ENCODE measurements at regions not wholly inside any gene's neighbourhood (a gene's known extent, or its start where the extent isn't known, plus 50 kb on each side); places are given as distances from the start of the nearest gene placed in this dataset.

DNA sequence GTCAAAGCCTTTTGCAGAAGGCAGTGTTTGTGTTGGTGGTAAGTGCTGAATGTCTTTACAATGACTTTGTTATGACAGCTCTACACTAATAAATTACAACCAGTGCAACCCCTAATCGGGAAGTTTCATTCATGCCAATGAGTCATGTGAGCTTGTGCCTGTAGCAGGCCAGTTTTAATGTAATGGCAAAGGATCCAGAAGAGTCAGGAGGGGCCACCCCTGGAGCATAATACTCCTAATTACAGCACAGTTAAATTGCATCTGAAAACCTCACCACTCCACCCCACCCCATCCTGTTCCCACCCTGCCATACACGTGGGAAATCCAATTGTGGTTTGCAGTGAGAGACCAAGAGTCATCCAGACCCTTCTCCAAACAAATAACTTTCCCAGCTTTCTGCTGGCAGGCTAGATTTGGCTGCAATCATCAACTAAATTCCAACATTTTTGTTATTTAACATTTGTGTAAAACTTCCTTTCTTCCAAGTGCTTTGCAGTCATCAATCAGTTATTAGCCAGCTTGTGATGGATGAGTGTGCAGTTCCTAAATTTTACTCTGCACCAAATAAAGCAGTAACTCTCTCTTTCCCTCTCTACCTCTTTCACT lies 277.3 kb upstream of the FAT3 start:
- no peak for DNase-seq

DNA sequence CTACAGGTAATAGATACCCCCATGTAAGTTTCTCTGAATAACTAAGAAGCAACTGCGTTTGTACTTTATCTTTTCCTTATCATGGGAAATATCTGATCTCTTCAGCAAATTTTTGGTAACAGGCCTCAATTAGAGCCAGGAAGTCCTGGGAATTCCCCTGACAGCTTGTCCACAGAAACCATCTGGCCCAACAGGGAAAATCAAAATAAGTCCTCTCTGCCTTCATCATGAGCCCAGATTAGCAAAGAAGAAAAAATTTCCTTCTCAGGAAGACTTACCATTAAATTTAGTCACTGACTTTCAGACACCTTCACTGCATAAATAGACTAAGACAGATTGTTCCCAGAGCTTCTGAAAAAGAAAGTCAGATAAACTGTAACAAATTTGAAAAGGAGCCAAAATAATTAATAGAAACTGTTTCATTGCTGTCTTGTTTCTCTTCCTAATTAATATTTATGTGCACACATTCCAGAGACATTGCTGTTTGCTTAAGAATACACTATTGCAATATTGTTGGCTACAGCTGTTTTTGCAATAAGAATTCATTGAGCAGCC lies 278.1 kb upstream of the FAT3 start:
- DNase-seq, result no peak

DNA sequence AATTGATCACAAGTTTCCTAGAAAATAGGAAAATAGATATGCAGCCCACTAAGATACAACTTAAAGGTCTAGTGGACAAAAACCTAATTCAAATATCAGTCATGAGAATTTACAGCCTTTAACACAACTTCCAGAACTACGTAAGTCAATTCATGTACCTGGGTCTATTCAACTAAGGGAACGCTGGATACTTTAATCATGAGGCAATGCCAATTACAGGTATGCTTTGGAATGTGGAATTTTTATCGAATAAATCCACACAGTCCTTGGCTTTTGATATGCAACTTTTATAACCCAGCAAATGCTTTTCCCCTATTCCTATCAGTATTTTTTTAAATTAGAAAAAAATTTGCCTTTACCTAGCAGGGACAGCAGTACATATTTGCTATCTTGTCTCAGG lies 289.5 kb upstream of the FAT3 start:
- DNase-seq, result no peak

DNA sequence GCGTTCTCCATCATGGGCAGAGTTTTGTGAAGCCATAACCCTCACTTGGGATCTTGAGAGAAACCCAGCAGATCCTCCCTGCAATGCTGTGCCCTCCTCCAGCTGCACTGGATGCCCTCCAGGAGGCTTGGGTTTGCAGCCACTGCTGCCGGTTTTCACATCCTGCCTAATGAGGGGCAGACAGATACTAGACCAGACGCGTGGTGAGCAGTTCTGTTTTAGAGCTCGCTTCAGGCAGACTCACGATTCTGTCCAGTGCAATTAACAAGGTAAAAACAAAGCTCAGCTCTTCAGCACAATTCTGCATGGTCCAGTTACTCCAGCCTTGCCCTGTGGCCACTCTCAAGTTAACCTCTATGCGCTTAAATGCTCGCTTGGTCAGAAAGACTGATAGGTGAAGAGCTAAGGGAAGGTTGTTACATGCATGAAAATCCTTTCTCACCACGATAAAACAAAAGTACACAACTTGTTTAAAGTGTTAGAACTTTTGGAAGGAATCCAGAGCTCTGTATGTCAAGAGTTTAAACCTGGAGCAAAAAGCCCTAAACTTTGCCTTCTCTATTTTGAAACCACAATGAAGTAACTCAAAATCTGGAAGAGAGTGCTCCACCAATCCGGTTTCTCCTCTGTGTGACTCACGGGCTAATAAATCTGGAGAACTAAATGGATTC lies 292.3 kb upstream of the FAT3 start:
- DNase-seq, result no peak

DNA sequence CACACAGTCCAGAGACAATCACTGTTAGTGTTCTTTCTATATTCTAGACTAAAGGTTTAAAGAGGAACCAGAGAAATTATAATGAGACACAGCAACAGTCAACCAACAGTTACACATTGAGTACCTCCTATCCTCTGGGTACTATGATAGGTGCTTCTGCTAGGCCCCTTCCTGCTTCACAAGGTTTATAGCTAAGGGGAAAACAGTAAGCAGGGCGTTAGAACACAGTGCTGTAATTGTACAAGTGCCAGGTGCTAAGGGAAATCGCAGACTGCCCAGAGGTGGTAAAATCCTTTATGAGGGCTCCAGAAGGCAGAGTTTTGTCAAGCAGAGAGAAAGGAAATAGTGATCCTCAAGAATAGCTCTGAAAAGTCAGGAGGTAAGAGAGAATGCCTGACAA lies 297.2 kb upstream of the FAT3 start:
- DNase-seq, result no peak

DNA sequence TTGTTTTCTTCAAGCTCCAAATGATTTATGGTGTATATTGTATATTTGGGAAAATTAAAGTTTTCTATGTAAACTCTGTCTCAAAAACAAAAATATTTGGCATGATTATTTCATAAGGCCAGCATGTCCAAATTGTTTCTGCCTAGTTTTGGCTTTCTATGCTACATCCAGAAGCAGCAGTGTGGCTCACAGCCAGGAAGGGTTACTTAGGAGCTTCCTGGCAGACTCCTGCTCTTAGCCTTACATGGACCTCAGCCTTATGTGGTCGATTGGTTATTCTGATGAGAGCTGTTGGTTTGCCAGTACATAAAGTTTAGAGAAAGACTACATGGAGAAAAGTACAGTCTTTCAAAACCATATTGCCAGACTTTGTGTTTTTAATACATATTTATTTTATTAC lies 297.7 kb upstream of the FAT3 start:
- no peak for DNase-seq

DNA sequence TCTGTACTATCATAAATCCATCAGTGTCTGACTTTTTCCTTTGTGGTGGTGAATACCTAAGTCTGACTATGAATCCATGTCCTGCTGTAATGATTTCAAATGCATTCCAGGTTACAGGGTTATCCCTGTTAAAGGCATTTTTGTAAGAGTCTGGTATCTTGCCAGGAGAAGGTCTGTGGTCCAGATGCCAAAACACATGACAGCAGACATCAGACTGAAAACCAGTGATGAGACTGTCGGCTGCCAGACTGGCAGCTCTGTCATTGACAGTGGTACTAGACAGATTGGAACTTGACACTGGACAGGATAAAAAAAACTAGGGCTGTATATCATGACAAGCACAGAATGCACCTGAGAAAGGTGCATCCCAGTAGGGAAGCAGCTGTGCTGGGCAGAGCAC lies 301.8 kb upstream of the FAT3 start:
- no peak for DNase-seq

DNA sequence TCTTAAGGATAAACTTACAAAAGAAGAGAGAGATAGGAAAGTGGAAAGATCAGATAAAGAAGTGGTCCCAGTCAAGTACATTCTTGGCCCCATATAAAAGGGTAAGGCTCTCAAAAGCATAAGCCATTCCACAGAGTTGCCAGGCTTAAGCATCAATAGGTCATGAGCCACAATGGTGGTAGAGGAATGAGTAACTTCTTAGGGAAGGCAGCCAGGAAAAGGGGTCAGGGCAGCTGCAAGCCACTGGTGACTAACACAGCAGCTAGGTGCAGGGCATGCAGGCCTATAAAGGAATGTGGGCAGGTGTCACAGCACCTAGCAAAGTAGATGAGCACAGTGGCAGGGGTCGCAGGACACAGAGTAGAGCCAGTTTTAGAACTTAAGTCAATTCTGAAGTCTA lies 302.6 kb upstream of the FAT3 start:
- no peak for DNase-seq

DNA sequence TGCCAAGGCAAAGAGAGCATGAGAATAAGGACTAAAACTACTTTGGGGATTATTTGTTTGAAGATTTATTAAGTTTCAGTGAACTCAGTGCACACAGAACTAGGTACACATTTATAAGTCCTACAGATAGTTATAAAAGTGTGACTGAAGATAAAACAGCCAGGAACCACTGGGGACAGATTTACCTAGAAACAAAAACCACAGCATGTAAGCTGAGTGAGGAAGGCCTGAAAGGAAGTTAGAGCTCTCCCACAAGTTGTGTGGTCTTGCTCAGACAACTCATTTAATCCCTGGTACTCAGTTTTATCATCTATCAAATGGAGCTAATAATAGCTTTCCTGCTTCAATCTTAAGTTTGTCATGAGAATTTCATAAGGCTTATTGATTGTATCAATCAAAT lies 311.2 kb upstream of the FAT3 start:
- no peak for DNase-seq

DNA sequence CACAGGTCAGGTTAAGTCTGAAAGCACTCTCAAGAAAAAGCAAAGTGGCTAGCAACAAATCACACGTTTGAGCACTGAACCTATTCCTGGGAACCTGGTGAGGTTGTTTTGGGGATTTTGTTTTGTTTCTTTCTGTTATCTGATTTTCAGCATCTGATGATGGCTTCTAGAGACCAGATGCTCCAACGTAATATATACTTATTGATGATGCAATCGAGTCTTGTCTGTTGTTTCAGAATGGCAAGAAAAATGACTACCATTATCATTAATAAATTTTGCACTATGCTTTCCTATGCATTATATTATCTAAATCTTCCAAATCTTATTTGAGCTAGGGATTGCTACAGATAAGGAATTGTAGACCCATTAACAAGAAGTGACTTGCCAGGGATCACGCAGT lies 312.3 kb upstream of the FAT3 start:
- no peak for DNase-seq

DNA sequence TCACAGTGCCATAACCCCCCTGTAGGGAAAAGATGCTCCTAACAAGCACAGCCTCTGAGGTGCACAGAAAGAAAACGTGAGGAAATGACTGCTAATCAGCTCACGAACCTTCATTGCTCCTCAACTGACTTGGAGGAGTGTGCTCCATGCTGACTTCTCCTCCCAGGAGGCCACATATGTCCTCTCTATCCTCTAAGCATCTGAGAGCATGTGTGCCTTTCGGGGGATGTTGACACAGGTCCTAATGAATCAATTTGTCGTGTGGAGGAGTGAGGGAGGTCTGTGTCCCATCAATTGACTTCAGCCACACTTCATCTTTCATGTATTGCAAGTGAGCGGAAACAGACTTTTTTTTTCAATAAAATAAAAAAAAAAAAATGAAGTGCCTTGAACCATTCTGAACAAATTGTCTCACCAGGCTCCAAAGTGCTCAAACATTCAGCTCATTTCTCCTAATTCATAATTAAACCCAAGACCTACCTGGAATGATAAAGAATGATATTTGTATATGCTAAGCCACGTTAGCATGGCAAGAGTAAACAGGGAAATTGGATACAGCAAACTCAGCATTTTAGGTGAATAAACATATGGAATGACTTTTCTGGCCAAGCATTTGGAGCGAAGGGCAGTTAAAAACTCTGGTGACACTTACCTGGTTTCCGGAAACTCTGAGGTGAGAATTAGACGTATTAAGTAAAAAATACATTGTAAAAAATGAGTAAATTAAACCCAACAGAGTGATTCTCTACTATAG lies 317.6 kb upstream of the FAT3 start:
- no peak for DNase-seq

DNA sequence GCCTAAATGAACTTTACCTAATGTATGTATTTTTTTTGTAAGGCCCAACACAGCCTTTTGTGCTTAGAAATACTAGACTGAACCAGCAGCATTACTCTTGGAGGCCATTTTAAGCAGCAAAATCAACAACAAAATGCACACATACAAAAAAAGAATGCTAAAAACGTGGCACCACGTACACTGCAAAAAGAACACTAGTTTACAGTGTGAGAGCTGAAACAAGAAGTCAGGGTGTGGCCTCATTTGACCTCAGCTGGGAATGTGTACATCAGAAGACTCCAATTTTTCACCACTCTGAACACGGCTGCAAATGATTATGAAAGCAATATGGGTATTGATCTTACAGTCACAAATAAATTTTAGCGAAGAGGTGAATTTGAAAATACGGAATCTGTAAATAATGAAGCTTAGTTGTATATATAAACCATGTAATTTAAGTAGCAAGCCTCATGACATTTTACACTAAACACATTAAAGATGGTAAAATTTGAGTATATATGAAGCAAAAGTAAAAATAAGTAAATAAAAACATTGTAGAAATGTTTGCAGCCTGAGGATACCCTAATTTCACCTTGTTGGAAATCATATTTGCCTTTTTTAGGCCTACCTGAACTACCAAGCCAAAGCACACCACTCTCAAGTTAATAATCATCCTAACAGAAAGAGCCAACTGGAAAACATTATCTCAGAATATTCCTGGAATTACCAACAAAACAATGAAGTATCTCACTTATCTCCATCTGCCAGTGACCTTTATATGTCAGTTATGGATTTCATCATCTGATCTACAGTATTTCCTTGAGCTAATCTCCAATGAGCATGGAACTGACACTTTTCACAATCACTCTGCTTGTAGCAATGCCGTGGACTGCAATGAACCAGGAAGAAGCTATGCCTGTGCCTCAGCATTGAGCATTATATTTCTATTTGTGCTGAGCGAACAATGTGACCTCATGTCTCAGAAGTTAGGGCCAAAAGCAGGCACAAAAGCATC lies 319.5 kb upstream of the FAT3 start:
- no peak for DNase-seq

DNA sequence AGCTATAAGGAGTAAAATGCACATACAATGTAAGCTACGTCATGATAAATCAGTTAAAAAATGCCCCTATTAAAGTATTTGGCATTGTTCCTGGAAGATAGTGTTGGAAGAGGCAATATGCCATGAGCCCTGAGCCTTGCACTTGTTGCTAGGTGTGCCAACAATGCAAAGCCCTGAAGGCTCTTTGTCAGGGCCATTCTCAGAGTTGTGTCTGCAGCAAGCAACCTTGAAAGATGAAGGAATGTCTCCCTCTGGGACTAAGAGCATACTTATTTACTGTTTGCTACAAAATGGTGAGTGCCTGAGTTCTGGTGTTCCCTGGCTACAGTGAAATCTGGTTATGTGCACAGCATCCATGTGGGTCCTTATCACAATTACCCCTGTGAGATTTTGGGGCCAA lies 322.3 kb upstream of the FAT3 start:
- DNase-seq, result no peak

DNA sequence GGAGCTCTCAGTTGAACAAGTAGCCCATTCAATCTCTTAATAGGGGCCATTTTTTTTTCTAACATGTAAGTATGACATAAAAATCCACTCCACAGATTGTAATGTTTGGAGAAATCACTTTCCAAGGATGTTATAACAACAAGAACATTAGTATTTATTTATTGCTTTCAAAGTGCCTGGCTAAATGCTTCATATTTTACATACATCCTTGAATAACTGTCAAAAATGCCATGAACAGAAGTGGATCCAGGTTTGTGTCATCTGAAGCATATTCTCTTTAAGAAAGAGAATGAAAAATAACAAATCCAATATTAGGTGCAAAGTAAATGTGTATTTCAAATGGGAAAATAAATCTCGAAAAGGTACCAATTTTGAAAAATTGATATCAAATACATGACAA lies 344.0 kb upstream of the FAT3 start:
- DNase-seq, result no peak

DNA sequence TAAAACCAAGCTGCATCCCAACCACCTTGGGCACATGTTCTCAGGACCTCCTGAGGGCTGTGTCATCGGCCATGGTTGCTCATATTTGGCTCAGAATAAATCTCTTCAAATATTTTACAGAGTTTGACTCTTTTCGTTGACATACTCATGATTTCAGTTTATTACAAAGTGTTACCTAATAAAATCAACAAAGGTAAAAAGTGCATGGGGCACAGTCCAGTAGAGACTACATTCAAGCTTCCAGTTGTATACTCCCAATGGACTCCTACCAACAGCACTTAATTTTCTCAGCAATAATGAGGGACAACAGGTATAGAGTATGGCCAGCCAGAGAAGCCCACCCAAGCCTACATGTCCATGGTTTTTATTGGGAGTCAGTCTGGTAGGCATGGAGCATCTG lies 347.9 kb upstream of the FAT3 start:
- DNase-seq, result no peak

DNA sequence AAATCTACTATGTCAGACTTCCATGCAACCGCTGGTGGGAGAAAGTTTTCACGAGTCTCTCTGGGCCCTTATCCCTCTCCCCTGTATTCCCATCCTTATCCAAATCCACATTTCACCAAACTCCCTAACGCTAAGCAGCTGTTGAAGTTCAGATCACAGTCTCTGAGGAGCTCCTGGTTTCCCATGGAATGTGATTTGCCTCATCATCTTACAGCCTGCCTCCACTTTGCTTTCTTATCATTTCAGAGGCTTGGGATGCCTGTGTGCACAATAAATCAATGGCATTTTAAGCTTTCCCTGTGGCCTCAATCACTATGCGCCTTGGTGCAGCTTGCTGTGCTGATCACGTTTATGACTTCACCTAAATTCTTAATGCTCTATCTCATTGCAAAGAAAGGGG lies 352.4 kb upstream of the FAT3 start:
- no peak for DNase-seq

DNA sequence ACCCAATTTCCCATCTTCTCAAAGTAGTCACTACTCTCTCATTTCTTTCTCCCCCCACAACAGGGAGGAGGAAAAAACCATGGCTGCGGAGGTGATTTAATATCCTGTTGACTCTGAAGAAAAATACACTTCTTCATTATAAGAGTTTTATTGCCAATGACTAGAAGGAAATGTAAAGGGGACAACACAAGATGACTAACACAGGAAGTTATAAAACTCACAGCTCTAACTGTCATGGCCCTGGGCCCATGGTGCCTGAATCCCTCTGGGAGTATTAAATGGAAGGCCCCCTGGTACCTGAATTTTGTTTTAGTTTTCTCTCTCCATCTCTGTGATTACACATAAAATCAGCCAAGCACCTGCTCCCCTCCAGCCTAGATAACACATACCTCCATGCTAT lies 352.8 kb upstream of the FAT3 start:
- DNase-seq, result no peak

DNA sequence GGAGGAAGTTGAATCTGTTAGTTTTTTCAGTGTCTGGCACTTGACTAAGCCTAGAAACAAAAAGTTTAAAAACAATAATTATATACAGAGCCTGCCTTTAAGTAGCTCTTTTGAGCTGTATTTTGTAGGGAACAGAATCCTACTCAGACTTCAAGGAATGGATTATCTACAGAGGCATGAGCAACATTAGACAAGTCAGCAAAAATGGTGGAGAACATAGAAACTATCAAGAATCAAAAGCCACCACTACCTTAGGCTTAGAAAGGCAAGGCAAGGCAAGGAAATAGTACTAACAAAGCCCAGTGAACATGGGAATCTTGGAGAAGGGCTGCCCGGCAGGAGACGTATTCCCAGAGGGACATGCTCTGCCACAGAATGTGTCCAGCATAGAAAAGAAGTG lies 353.6 kb upstream of the FAT3 start:
- no peak for DNase-seq

DNA sequence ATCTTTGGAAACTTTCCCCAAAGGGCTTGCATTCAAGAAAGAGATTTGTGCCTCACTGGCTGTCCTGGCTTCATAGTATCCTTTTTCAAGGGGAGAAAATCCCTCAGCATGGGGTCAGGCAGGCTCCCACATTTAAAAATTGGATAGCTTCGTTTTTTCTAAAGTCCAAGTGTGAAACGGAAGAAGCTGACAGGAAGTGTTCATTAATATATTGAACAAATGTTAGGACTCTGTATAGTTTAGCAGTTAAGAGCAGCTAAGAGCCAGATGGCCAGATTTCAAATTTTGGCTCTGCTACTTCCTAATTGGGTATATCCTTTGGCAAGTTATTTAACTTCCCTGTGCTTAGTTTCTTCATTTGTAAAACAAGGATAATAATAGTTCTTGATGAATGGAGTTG lies 354.9 kb upstream of the FAT3 start:
- no peak for DNase-seq

DNA sequence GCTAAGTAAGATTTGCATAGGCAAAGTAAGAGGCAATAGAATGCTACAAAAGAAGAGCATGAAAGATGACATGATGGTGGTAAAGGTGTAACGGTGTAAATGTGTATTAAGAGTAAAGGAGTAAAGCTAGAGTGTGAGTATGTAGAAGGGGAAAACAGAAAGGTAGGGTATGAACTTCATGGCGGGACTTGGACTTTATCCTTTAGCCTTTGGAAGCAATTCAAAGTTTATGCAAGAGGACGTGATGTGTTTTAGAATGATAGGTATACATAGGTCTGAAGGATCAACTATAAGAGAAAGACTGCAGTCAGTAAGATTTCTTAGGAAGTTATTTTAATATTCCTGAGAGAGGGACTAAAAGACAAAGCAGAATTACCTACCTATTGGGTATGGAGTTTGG lies 358.0 kb upstream of the FAT3 start:
- DNase-seq, result no peak

DNA sequence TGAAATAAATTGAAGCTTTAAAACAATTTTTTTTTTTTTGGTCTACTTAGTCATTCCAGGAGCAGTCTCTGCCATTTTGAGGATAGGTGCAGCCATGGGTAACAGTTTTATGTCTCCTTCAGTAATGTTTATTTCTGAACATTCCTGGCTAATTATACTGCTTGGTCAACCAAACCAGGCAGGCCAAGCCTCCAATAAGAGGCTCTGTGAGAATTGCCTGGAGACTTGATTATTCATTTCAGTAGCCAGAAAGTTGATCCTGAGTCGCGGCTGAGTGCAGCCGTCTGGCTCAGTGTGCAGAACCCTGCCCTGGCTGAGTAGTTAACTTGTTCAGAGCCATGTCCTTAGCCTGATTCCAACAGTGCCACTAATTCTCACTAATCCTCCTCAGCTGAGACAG lies 364.0 kb upstream of the FAT3 start:
- no peak for DNase-seq

DNA sequence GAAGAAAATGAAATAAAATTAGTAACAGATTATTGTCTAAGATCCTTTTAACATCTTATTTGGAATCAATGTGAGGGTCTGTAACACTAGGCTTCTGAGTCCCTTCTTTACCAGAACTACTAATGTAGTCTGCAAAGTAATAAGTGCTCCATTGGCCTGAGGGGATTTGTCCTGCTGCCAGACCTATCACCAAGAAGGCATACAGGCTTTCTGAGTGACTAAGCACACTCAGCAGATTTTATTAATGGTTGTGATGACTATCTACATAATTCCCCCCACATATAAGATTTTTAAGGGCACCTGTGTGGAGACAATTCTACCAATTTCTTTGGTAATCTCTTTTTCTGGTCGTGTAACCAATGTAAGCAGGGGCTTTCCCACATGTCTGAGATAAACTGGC lies 365.0 kb upstream of the FAT3 start:
- no peak for DNase-seq

DNA sequence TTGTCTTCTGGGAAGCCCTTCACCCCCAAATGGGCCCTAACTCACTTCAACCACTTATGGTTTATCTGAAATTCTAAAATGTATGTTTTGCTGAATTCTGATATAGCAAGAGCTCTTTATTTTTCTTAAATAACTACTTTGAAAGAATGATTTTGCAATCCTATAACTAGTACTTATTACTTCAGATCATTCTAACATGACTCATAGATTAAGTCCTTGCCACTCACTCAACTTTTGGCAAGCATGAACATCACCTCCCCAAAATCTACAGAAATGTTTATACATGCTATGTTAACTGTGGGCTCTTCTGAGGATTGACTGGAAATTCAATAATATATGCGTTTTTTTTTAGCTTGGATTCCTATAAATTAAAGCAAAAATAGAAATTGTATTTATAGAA lies 367.4 kb upstream of the FAT3 start:
- DNase-seq, result no peak
